ENCODE measurements at regions not wholly inside any gene's neighbourhood (a gene's known extent, or its start where the extent isn't known, plus 50 kb on each side); places are given as distances from the start of the nearest gene placed in this dataset.

- no peak for DNase-seq (ENCODE audit: extremely low spot score)
- POLR2A ChIA-PET, result no interaction called here
- no peak for TF ChIP-seq CTCF (IDR thresholded peaks at IDR 0.05; ENCODE audit: control extremely low read depth, extremely low read depth, low read depth, missing control alignments)
- CTCF ChIA-PET, result no interaction called here
These were observed 151.7 kb upstream of the HHIP start for GRCh38 chr4:144494280-144494679.

GRCh38 chr4:144495944-144496343 is 150.0 kb upstream of the HHIP start:
- ChIA-PET CTCF (no interaction called here), POLR2A (no interaction called here)
- TF ChIP-seq CTCF (IDR thresholded peaks at IDR 0.05; ENCODE audit: control extremely low read depth, extremely low read depth, low read depth, missing control alignments), result no peak
- no peak for DNase-seq (ENCODE audit: extremely low spot score)

- no peak for TF ChIP-seq CTCF (IDR thresholded peaks at IDR 0.05; ENCODE audit: control extremely low read depth, extremely low read depth, low read depth, missing control alignments)
- DNase-seq (ENCODE audit: extremely low spot score), result no peak
- POLR2A ChIA-PET, result no interaction called here
- CTCF ChIA-PET, result interaction anchor here (1.3 kb wide), 1 partner anchor 22 kb away, joined by 5 read pairs; no protein-coding TSS in a partner anchor
These were observed 146.2 kb upstream of the HHIP start for GRCh38 chr4:144499777-144500176.

GRCh38 chr4:144501231-144501780 is 144.7 kb upstream of the HHIP start:
- no peak for DNase-seq (ENCODE audit: extremely low spot score)
- ChIA-PET CTCF (no interaction called here), POLR2A (no interaction called here)
- no peak for TF ChIP-seq CTCF (IDR thresholded peaks at IDR 0.05; ENCODE audit: control extremely low read depth, extremely low read depth, low read depth, missing control alignments)

- no peak for DNase-seq (ENCODE audit: extremely low spot score)
- POLR2A ChIA-PET, result no interaction called here
- CTCF ChIA-PET, result no interaction called here
- TF ChIP-seq CTCF (IDR thresholded peaks at IDR 0.05; ENCODE audit: control extremely low read depth, extremely low read depth, low read depth, missing control alignments), result no peak
These were observed 141.1 kb upstream of the HHIP start for GRCh38 chr4:144504883-144505282.

- TF ChIP-seq CTCF (IDR thresholded peaks at IDR 0.05; ENCODE audit: control extremely low read depth, extremely low read depth, low read depth, missing control alignments), result no peak
- no peak for DNase-seq (ENCODE audit: extremely low spot score)
- CTCF ChIA-PET, result no interaction called here
- POLR2A ChIA-PET, result no interaction called here
These were observed 138.4 kb upstream of the HHIP start for GRCh38 chr4:144507311-144508101.
